Neural progenitor cell (in vitro differentiated cells): ENCODE measurements at regions not wholly inside any gene's neighbourhood (a gene's known extent, or its start where the extent isn't known, plus 50 kb on each side); places are given as distances from the start of the nearest gene placed in this dataset.

Source experiments
- CTCF ChIP-seq: fragments of 200-600 bp; sonication (generic); IDR thresholded peaks from 2 replicates; pipeline ENCODE4 v1.5.1; 2017; ENCODE audit warnings: antibody characterized with exemption, mild to moderate bottlenecking
- EZH2phosphoT487 ChIP-seq: fragments of 200-600 bp; sonication (generic); IDR thresholded peaks from 2 replicates; pipeline ENCODE4 v1.6.1; 2017; ENCODE audit warnings: antibody characterized with exemption

DNA sequence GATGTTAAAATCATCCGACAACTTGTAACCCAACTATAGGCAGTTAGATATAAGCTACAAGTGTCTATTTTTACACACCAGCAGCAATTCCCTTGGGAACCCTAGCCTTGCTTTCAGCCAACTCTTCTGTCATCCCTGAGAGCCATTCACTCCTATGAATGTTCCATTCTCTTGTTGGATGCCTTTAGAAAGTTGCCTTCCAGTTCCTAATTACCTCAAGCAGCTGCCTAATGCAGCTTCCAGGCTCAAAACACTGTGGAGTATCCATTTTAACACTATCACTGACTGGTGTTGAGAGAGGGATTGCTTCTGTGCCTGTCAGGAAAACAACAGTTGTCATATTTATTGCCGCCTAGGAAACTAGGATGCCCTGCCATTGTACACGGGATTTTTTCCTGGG is 402.0 kb upstream of the ACVR2A start:
- TF ChIP-seq CTCF (no peak), EZH2phosphoT487 (no peak)
